GM12874 (cell line): ENCODE measurements at regions not wholly inside any gene's neighbourhood (a gene's known extent, or its start where the extent isn't known, plus 50 kb on each side); places are given as distances from the start of the nearest gene placed in this dataset.

ENCODE experiments used
- TF ChIP-seq, protein P1 (sequence below): IDR thresholded peaks from 2 replicates; pipeline ENCODE4 v1.5.1; 2011; ENCODE audit warnings: low read depth, mild to moderate bottlenecking, control low read depth, low read length, moderate library complexity; ENCODE audit not compliant: insufficient read depth

DNA sequence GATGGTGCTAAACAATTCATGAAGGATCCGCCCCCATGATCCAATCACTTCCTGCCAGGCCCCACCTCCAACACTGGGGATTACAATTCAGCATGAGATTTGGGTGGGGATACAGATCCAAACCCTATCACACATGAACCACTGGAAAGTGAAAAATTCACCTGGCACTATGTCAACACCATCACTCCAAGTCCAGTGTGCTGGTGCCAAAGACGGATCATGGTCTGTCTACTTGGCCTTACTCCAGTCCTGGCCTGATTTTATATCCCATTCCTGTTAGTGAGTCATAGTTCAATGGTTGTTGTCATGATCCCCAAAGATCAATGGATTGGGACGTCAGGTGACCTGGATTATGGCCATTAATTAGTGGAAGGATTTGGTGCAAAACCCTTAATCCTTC lies 147.4 kb upstream of the RPS23 start:
- TF ChIP-seq, protein P1, sequence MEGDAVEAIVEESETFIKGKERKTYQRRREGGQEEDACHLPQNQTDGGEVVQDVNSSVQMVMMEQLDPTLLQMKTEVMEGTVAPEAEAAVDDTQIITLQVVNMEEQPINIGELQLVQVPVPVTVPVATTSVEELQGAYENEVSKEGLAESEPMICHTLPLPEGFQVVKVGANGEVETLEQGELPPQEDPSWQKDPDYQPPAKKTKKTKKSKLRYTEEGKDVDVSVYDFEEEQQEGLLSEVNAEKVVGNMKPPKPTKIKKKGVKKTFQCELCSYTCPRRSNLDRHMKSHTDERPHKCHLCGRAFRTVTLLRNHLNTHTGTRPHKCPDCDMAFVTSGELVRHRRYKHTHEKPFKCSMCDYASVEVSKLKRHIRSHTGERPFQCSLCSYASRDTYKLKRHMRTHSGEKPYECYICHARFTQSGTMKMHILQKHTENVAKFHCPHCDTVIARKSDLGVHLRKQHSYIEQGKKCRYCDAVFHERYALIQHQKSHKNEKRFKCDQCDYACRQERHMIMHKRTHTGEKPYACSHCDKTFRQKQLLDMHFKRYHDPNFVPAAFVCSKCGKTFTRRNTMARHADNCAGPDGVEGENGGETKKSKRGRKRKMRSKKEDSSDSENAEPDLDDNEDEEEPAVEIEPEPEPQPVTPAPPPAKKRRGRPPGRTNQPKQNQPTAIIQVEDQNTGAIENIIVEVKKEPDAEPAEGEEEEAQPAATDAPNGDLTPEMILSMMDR: no peak

DNA sequence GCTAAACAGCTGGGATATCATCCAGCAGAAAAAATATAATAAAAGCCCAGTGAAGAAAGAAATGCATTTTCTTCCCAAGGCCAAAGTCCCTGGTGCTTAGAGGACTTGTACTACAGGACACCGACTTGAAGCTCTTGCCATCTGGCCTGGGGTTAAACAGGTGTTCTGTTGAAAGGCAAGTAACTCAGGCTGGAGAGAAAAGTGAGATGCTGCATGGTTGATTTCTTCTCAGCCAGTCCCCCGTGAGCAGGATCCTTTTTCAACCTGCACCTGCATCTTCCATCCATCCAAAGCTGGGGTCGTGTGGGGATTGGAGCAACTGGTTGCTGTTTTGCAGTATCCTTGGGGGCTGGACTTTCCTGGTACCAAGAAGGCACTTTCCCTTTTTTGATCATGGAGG lies 146.1 kb upstream of the RPS23 start:
- TF ChIP-seq, protein P1: no peak

- TF ChIP-seq, protein P1: no peak
Observed at GRCh38 chr5:82422751-82423181, 144.6 kb upstream of the RPS23 start.

DNA sequence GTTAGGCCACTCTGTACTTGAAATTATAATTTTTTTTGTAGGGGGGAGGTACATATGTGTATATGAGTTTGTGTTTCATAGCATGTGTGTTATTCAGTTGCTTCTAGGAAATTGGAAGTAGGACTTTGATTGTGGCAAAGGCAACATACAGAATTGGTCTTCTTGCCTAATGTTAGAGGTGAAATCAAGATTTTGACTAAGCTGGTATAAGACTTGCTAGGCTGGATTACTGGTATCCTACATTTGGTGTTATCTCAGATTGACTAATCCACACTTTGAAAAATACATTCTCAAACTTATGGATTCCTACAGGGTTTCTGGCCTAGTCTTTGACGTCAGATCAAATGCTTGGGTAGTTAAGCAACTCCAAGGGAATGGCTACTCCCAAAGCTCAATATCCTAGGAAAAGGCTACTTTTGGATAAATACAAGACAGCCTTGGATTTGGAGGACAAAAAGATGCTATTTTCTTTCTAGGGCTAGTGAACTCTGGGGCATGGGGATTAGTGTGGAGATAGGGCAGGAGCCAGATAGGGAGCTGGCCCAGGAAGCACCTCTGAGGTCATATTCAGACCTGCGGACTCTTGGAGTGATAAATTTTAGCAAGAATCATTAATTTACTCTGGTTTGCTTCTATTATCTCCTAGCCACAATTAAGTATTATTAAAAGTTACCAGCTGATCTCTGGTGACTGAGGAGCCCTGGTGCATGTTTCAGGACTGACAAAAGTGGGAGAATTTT lies 144.0 kb upstream of the RPS23 start:
- TF ChIP-seq, protein P1: no peak

DNA sequence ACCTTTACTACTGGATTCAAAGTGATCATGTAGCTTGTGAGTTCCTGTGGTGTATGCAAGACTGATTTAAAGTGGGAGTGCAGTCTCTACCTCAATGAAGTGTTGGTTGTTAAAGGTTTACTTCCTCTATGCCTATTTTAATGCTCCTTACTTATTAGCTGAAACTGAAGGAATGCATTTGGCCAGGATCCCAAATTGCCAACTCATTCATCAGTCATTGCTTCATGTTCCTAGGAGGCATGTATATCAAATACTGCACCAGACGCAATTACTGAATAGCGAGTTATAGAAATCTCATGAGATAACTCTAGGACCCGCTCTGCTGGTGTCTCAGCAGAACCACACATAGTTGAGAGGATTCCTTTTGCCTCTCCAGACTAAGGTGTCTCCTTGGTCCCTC lies 143.0 kb upstream of the RPS23 start:
- TF ChIP-seq, protein P1: no peak

DNA sequence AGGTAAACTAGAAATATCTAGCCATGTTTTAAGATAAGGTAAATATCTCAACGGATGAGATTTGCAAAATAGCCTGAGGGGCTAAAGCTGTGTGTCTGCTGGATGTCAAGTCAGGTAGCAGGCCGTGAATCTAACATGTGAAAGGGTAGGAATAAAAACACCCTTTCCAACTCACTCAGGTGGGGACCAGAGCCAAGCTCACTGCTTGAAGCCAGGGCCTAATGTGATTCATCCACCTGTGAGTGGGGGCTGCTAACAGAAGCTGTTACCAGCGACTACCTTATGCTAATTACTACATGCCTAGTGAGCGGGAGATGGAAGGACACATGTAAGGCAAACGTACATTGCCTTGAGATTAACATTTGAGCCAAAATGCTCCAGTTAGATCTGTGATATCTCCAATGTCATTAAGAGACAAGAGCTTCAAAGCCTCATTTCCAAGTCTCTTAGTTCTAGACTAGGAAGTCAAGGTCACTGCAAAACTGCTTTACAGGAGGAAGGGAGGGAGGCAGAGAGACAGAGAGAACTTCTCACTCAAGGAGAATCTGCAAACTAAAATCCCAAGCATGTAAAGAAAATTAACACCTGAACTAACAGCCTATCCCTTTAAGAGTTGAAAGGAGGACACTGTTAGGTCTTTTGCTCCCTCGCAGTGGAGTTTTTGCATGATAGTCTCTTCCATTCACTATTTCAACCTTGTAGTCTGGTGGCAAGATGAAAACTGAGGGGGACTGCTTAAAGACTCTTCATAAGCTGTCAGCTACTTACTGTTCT lies 141.6 kb upstream of the RPS23 start:
- TF ChIP-seq, protein P1: no peak

- TF ChIP-seq, protein P1: no peak
Observed at GRCh38 chr5:82418608-82418950, 140.4 kb upstream of the RPS23 start.
